GM12878 (cell line): ENCODE measurements at regions not wholly inside any gene's neighbourhood (a gene's known extent, or its start where the extent isn't known, plus 50 kb on each side); places are given as distances from the start of the nearest gene placed in this dataset.

Source experiments
- ATF2 ChIP-seq: IDR thresholded peaks from 2 replicates; pipeline ENCODE4 v1.6.1; 2012; ENCODE audit warnings: low read length, inconsistent platforms
- BACH1 ChIP-seq: fragments of 450-650 bp; IDR thresholded peaks from 2 replicates; pipeline ENCODE4 v1.6.1; 2017; ENCODE audit warnings: mild to moderate bottlenecking, borderline replicate concordance
- BCL11A ChIP-seq: IDR thresholded peaks from 2 replicates; pipeline ENCODE4 v1.6.1; 2011; ENCODE audit warnings: low read depth, low read length
- CTCF ChIP-seq, 3 experiments: IDR thresholded peaks in 2 of 3; conservative IDR thresholded peaks in 1 of 3; 2 replicates each; pipeline ENCODE4 v1.5.1; 2011; ENCODE audit warnings: low read depth in 3 of 3, low read length in 3 of 3, mild to moderate bottlenecking in 3 of 3, control low read depth in 2 of 3, moderate library complexity in 2 of 3, inconsistent platforms in 1 of 3, mixed read lengths in 1 of 3; ENCODE audit not compliant: control insufficient read depth in 2 of 3, insufficient read depth in 1 of 3; ENCODE audit errors: extremely low read depth in 1 of 3
- EP300 ChIP-seq, 2 experiments: fragments of 150-350 bp in 1 of 2; IDR thresholded peaks; 2 replicates each; pipeline ENCODE4 v1.6.1; 2011 to 2012; ENCODE audit warnings: low read depth in 2 of 2, low read length in 2 of 2, borderline replicate concordance in 1 of 2, improper control_type of control experiment in 1 of 2, inconsistent platforms in 1 of 2; ENCODE audit not compliant: control insufficient read depth in 1 of 2
- ESRRA ChIP-seq: IDR thresholded peaks from 2 replicates; pipeline ENCODE4 v1.6.1; 2012; ENCODE audit warnings: mild to moderate bottlenecking, low read length, improper control_type of control experiment
- EZH2 ChIP-seq: IDR thresholded peaks from 2 replicates; pipeline ENCODE4 v1.6.1; 2012; ENCODE audit warnings: low read depth, mild to moderate bottlenecking, control low read depth, inconsistent platforms, low read length, borderline replicate concordance; ENCODE audit not compliant: control insufficient read depth
- NR2C1 ChIP-seq: fragments of 450-650 bp; IDR thresholded peaks from 2 replicates; pipeline ENCODE4 v1.6.1; 2017; ENCODE audit warnings: antibody characterized with exemption, mild to moderate bottlenecking, moderate library complexity
- SREBF1 ChIP-seq: IDR thresholded peaks from 2 replicates; pipeline ENCODE4 v1.6.1; 2012; ENCODE audit warnings: mild to moderate bottlenecking, low read length
- SUZ12 ChIP-seq: fragments of 200-600 bp; sonication (generic); IDR thresholded peaks from one replicate; pipeline ENCODE4 v1.6.1; 2018; ENCODE audit warnings: antibody characterized with exemption, mild to moderate bottlenecking; ENCODE audit not compliant: unreplicated experiment

- no peak for TF ChIP-seq CTCF (IDR thresholded peaks at IDR 0.05 in 2 of 3, conservative IDR thresholded peaks at IDR 0.05 in 1 of 3; ENCODE audit: control insufficient read depth in 2 of 3, extremely low read depth in 1 of 3, insufficient read depth in 1 of 3, low read depth in 3 of 3, low read length in 3 of 3)
- no peak for TF ChIP-seq SREBF1
- TF ChIP-seq ATF2: no peak
- no peak for TF ChIP-seq ESRRA
- TF ChIP-seq BCL11A: no peak
- TF ChIP-seq EP300 (IDR thresholded peaks at IDR 0.05; ENCODE audit: borderline replicate concordance in 1 of 2, control insufficient read depth in 1 of 2, low read depth in 2 of 2, low read length in 2 of 2): no peak
- no peak for TF ChIP-seq EZH2
- TF ChIP-seq SUZ12: no peak
- no peak for TF ChIP-seq NR2C1
- no peak for TF ChIP-seq BACH1
Observed at GRCh38 chr1:60875138-60875537, 207.2 kb upstream of the NFIA start.
